Nucleus accumbens (tissue), 56 donors: ENCODE measurements at regions not wholly inside any gene's neighbourhood (a gene's known extent, or its start where the extent isn't known, plus 50 kb on each side); places are given as distances from the start of the nearest gene placed in this dataset.
"Not testable (repeated sequence)": the region's sequence is repeated elsewhere in the genome, so short reads cannot be mapped to it uniquely, and the experiment has no call there.

Source experiments
- DNase-seq, 56 donors: peaks; one replicate each; lab custom pipeline; 2025; lab: John Stamatoyannopoulos, UW

- no peak for DNase-seq
Measured at GRCh38 chr6:109875973-109876372, 102.1 kb upstream of the GPR6 start.

- DNase-seq, result no peak
Measured at GRCh38 chr6:109877028-109878004, 100.8 kb upstream of the GPR6 start.

- DNase-seq, result not testable (repeated sequence)
Measured at GRCh38 chr6:109878005-109878690, 100.0 kb upstream of the GPR6 start.

GRCh38 chr6:109879081-109879480, 99.0 kb upstream of the GPR6 start:
- not testable (repeated sequence) for DNase-seq

GRCh38 chr6:109879521-109879920, 98.6 kb upstream of the GPR6 start:
- DNase-seq, result peak in 1 of 56 donors; percentile 20

DNA sequence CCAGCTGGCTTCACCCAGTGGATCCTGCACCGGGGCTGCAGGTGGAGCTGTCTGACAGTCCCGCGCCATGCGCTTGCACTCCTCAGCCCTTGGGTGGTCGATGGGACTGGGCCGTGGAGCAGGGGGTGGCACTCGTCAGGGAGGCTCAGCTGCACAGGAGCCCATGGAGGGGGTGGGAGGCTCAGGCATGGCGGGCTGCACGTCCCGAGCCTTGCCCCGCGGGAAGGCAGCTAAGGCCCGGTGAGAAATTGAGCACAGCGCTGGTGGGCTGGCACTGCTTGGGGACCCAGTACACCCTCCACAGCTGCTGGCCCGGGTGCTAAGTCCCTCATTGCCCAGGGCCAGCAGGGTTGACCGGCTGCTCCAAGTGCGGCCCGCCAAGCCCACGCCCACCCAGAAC, 97.0 kb upstream of the GPR6 start:
- DNase-seq, result not testable (repeated sequence)

- DNase-seq, result not testable (repeated sequence)
Measured at GRCh38 chr6:109881953-109882490, 96.1 kb upstream of the GPR6 start.

DNA sequence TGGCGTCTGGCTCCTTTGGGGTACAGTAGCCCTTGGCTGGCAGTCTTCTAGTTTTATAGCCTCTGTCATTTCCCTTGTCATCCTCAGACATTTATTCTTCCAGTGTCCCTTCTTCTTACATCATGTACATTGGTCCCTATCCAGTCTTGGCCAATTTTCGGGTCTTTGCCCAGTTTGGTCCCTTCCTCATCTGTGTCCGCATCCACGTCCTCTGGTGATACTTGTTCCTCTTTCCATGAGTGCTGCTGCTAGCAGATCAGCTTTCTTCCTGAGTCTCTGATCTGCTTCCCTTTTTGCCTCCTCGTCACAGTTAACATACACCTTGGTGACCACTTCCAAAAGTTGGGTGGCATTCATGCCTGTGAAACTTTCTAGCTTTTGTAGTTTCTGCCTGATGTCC, 86.2 kb upstream of the GPR6 start:
- DNase-seq, result peak in 1 of 56 donors; percentile 3

DNA sequence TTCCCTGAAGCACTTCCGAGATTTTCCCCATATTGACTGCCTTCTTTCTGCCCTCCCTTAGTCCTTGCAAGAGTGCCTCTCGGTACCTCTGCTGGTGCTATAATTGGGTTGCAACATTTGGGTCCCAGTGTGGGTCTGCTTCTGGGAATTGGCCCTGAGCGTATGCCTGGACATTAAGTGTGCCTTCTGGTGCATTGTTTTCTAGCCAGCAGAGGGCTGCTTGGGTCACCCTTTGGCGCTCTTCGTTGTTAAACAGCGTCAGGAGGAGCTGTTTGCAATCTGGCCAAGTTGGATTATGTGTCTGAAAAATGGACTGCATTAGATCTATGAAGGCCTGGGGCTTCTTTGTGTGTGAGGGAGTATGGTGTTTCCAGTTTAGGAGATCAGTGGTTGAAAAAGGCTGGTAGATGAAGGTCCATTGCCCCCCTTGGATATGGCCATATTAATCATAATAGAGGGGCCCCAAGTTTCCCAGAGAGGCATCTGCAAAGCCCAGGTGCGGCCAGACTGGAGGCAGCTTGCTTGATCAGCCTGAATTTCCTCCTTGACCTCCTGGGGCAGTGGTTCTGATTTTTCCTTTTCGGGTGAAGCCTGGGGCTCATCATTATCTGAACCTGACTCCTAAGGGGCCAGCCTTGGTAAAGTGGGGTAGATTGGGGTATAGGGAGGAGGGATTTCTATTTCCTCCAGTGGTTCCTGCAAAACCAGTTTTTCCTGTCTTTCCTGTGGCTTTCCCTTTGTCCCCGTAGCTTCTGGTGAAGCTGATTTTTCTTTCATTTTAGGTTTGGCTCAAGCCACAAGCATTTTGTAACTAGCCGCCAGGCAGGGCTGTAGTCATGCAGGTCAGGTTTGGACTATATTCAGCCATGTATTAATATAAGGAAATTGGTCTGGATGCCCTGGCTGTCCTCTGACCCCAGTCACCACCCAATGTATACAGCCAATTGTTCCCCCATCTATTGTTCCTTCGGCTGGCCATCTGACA, 85.4 kb upstream of the GPR6 start:
- DNase-seq, result no peak

DNA sequence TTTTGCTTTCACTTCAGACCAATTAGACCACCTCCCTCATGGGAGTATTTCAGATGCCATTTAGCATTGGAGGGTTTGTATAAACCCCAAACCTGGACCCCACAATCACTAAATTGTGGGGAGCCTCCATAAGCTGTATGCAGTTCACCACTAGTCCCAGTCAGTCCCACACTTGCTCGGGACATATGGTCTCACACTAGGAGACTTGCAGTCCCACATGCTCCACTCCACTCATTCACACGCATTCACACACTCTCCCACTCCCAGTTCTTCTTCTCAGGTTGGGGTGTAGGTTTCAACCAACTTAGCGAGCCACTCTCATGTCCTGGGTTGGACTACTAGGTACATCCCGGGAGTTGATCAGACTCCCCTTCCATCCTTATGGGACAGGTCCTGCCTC, 84.5 kb upstream of the GPR6 start:
- no peak for DNase-seq

DNA sequence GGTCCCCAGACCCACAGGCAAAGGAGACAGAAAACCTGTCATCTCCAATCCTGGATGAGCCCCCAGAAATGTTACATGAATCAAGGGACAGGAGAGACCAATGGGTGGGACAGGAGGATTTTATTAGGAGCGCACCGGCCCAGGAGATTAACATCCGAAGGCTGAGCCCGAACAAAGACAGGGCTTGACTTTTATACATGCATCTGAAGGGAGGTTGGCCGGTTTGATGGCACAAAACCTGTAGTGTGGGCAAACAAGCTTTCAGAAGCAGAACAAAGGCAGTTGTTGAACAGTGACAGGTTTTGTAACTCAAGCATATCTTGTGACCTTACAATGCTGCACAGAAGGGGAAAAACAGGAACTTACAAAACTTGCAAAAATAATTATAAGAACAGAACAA, 83.9 kb upstream of the GPR6 start:
- DNase-seq, result no peak

DNA sequence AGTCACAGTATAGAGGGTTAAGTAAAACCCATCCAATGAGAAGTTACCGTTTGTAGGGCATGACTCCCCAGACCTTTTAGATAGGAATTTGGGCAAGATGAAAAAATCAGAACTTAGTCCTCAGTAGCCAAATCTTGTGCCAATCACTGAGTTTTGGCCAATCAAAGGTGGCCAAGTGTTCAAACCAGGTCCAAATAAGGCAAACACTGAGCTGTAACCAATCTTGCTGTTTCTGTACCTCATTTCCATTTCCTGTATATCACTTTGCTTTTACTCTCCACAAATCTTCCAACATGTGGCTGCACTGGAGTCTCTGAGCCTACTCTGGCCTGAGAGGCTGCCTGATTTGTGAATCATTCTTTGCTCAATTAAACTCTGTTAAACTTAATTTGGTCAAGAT, 81.8 kb upstream of the GPR6 start:
- no peak for DNase-seq

GRCh38 chr6:109897025-109897424, 81.1 kb upstream of the GPR6 start:
- DNase-seq, result no peak

DNA sequence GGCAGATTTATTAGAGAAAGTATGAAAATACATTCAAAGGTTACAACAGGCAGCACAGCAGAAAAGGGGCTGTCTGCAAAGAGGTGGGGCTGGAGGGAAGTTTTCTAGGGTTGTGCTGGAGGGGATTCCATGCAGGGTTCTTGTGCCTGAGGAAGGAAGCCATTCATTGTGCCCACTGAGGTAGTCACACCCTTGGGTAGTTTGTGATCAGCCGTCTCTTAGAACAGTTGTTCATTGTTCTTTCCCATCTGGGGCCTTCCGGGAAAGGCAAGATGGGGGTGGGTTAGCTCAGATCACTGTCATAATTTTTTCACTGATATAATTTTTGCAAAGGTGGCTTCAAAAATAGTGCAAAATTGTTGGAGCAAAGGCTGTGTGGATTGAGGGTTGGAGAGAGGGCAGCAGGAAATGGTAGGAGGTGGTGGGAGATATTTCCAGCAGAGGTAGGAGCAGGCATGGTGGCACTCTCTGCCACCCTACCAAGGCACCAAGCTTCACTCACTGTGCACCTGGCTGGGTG, 80.5 kb upstream of the GPR6 start:
- peak in 11 of 56 donors; percentile 6 to 50 (median 23) for DNase-seq

DNA sequence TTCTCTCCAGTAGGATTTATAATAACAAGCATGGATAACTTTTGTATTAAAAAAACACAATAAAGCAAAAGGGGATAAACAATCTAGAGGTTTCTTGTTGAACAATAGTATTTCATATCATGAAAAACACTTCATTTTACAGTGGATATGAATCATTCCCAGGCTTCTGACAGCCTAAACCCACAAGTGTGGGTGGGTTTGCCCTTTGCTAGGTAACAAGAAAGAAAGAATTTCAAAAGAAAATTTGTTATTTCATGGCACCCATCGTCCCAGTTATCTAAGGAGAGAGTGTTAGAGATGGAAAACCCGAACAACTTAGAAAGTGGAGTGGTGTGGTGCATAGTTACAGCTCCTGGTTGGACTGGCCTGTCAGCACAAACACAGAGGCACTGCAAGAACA, 76.1 kb upstream of the GPR6 start:
- peak in 7 of 56 donors; percentile 3 to 31 (median 8) for DNase-seq

GRCh38 chr6:109902870-109903269, 75.2 kb upstream of the GPR6 start:
- no peak for DNase-seq

DNA sequence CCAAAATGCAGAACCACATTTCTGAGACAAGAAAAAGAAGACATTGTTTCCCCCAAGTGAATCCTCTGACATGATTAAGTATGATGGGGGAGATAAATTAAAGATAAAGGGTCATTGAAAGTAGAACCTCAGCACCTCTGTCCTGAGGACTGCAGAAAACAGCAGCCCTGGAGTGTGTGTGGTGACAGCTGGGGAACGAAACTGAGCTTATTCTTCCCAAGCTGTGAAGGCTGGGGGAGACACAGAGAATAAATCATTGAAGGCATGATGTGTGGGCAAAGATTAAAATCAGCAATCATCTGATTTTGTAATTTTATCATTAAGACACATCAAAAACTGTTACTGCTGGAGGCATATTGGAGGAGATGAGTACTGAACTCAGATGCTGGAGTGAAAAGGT, 67.5 kb upstream of the GPR6 start:
- peak in 7 of 56 donors; percentile 4 to 25 (median 23) for DNase-seq

DNA sequence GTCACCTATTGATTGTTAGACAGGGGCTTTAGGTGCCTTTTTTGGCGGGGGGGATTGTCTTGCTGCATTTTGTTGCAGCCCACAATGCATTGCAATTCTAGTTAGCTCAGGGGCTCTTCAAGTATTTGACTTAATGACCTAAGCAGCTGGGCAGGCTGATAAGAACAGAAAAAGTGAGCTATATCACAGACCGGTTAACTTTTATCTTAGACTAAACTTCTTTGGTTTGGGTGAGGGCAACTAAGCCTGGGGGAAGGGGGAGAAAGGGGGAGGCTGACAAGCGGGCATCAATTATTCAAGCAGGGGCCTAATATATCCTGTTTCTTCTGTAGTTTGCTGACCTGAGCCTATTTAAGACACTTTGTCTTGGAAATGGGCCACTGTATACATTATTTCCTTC, 66.0 kb upstream of the GPR6 start:
- DNase-seq, result no peak

GRCh38 chr6:109912952-109913351, 65.2 kb upstream of the GPR6 start:
- DNase-seq, result no peak

GRCh38 chr6:109915748-109916147, 62.4 kb upstream of the GPR6 start:
- not testable (repeated sequence) for DNase-seq
